Astrocyte (in vitro differentiated cells and primary cell): ENCODE measurements at regions not wholly inside any gene's neighbourhood (a gene's known extent, or its start where the extent isn't known, plus 50 kb on each side); places are given as distances from the start of the nearest gene placed in this dataset.

Experiments used
- DNase-seq: peaks from one replicate; pipeline ENCODE4 v3.0.0-alpha.2; 2010; ENCODE audit warnings: low read depth
- FAIRE-seq: peaks from 2 replicates; lab custom pipeline; 2011; peaks lifted over from hg19 to GRCh38; lab: Jason Lieb, UNC
- H2AFZ ChIP-seq: 2 replicates; pipeline ENCODE4 v1.6.0; 2012; ENCODE audit warnings: low read depth, low read length, inconsistent platforms
- H3K27ac ChIP-seq: 2 replicates; pipeline ENCODE4 v1.5.1; 2011; ENCODE audit warnings: low read depth, low read length, inconsistent platforms
- H3K27me3 ChIP-seq: 2 replicates; pipeline ENCODE4 v1.6.0; 2011; ENCODE audit warnings: low read length, inconsistent platforms; ENCODE audit not compliant: insufficient read depth
- H3K36me3 ChIP-seq: 2 replicates; pipeline ENCODE4 v1.5.1; 2011; ENCODE audit warnings: low read length, inconsistent platforms; ENCODE audit not compliant: insufficient read depth
- H3K4me1 ChIP-seq: 2 replicates; pipeline ENCODE4 v1.5.1; 2011; ENCODE audit warnings: low read length, inconsistent platforms; ENCODE audit not compliant: insufficient read depth
- H3K4me2 ChIP-seq: 2 replicates; pipeline ENCODE4 v1.6.0; 2012; ENCODE audit warnings: low read length, inconsistent platforms
- H3K4me3 ChIP-seq: 2 replicates; pipeline ENCODE4 v1.5.1; 2011; ENCODE audit warnings: low read depth, mild to moderate bottlenecking, low read length, inconsistent platforms; ENCODE audit not compliant: insufficient read depth
- H3K79me2 ChIP-seq: 2 replicates; pipeline ENCODE4 v1.6.0; 2012; ENCODE audit warnings: mild to moderate bottlenecking, low read length, inconsistent platforms; ENCODE audit not compliant: insufficient read depth
- H3K9ac ChIP-seq: 2 replicates; pipeline ENCODE4 v1.6.0; 2012; ENCODE audit warnings: mild to moderate bottlenecking, low read length, inconsistent platforms
- H3K9me3 ChIP-seq: 2 replicates; pipeline ENCODE4 v1.5.1; 2012; ENCODE audit warnings: low read depth, mild to moderate bottlenecking, low read length, inconsistent platforms; ENCODE audit not compliant: insufficient read depth
- H4K20me1 ChIP-seq: 2 replicates; pipeline ENCODE4 v1.6.0; 2012; ENCODE audit warnings: low read length, inconsistent platforms; ENCODE audit not compliant: insufficient read depth
- H3K27ac Mint-ChIP-seq: one replicate; pipeline ENCODE4 v1.8.0; 2021; ENCODE audit warnings: mild to moderate bottlenecking, mixed read lengths; ENCODE audit not compliant: unreplicated experiment
- H3K27me3 Mint-ChIP-seq: one replicate; pipeline ENCODE4 v1.8.0; 2021; ENCODE audit warnings: low read depth, mixed read lengths; ENCODE audit not compliant: unreplicated experiment
- H3K36me3 Mint-ChIP-seq: one replicate; pipeline ENCODE4 v1.8.0; 2021; ENCODE audit warnings: low read depth, mixed read lengths; ENCODE audit not compliant: unreplicated experiment
- H3K4me1 Mint-ChIP-seq: one replicate; pipeline ENCODE4 v1.8.0; 2021; ENCODE audit warnings: low read depth, mixed read lengths; ENCODE audit not compliant: unreplicated experiment
- H3K4me3 Mint-ChIP-seq: one replicate; pipeline ENCODE4 v1.8.0; 2021; ENCODE audit warnings: mild to moderate bottlenecking, moderate library complexity, mixed read lengths; ENCODE audit not compliant: unreplicated experiment
- H3K9me3 Mint-ChIP-seq: one replicate; pipeline ENCODE4 v1.8.0; 2021; ENCODE audit warnings: mild to moderate bottlenecking, mixed read lengths; ENCODE audit not compliant: unreplicated experiment
- CTCF ChIP-seq: IDR thresholded peaks from 2 replicates; pipeline ENCODE4 v1.5.1; 2011; ENCODE audit warnings: low read depth, mild to moderate bottlenecking, inconsistent platforms, low read length, moderate library complexity; ENCODE audit not compliant: insufficient read depth
- EZH2 ChIP-seq: IDR thresholded peaks from 2 replicates; pipeline ENCODE4 v1.6.1; 2012; ENCODE audit warnings: mild to moderate bottlenecking, low read length, inconsistent platforms; ENCODE audit not compliant: insufficient read depth

GRCh38 chr6:22709803-22710202 lies 140.4 kb downstream of the HDGFL1 start:
- Histone ChIP-seq H3K4me3 (no peak overlapping the region), H3K4me2 (no peak overlapping the region), H4K20me1 (no peaks in the 10 kb centered on the region), H3K27ac (no peak overlapping the region), H3K36me3 (no peaks in the 10 kb centered on the region), H3K79me2 (no peaks in the 10 kb centered on the region), H2AFZ (no peak overlapping the region), H3K9me3 (no peaks in the 10 kb centered on the region), H3K4me1 (no peaks in the 10 kb centered on the region), H3K9ac (no peak overlapping the region), H3K27me3 (no peaks in the 10 kb centered on the region)
- Mint-ChIP-seq H3K4me1 (no peaks in the 10 kb centered on the region), H3K27ac (peak overlapping the region; percentile 4), H3K9me3 (no peaks in the 10 kb centered on the region), H3K4me3 (no peak overlapping the region), H3K36me3 (no peaks in the 10 kb centered on the region), H3K27me3 (no peaks in the 10 kb centered on the region)
- no peak for FAIRE-seq
- DNase-seq, result no peak
- TF ChIP-seq EZH2 (no peak), CTCF (no peak)

- Histone ChIP-seq H3K27ac (no peak overlapping the region), H3K9ac (no peak overlapping the region), H3K27me3 (no peaks in the 10 kb centered on the region), H3K36me3 (no peaks in the 10 kb centered on the region), H3K79me2 (no peaks in the 10 kb centered on the region), H3K4me3 (no peak overlapping the region), H2AFZ (no peak overlapping the region), H3K9me3 (no peaks in the 10 kb centered on the region), H3K4me1 (no peaks in the 10 kb centered on the region), H4K20me1 (no peaks in the 10 kb centered on the region), H3K4me2 (no peak overlapping the region)
- no peaks in the 10 kb centered on the region for H3K27me3 Mint-ChIP-seq
- no peaks in the 10 kb centered on the region for H3K9me3 Mint-ChIP-seq
- H3K4me3 Mint-ChIP-seq, result no peak overlapping the region
- H3K27ac Mint-ChIP-seq, result no peak overlapping the region
- H3K36me3 Mint-ChIP-seq, result no peaks in the 10 kb centered on the region
- DNase-seq, result no peak
- H3K4me1 Mint-ChIP-seq, result peaks cover 8% of the 10 kb centered on the region
- TF ChIP-seq CTCF (no peak), EZH2 (no peak)
- no peak for FAIRE-seq
Measured at GRCh38 chr6:22716721-22717120, 147.4 kb downstream of the HDGFL1 start.

GRCh38 chr6:22717915-22718314 lies 148.5 kb downstream of the HDGFL1 start:
- no peak overlapping the region for H3K4me2 ChIP-seq
- FAIRE-seq, result no peak
- no peak for DNase-seq
- Mint-ChIP-seq H3K4me1 (peaks cover 8% of the 10 kb centered on the region), H3K27ac (no peak overlapping the region), H3K4me3 (no peak overlapping the region), H3K9me3 (peaks cover 5% of the 10 kb centered on the region), H3K27me3 (no peaks in the 10 kb centered on the region), H3K36me3 (no peaks in the 10 kb centered on the region)
- no peaks in the 10 kb centered on the region for H3K36me3 ChIP-seq
- H3K4me1 ChIP-seq, result no peaks in the 10 kb centered on the region
- no peak overlapping the region for H3K4me3 ChIP-seq
- no peak overlapping the region for H2AFZ ChIP-seq
- H3K79me2 ChIP-seq, result no peaks in the 10 kb centered on the region
- H4K20me1 ChIP-seq, result no peaks in the 10 kb centered on the region
- H3K9ac ChIP-seq, result no peak overlapping the region
- no peaks in the 10 kb centered on the region for H3K9me3 ChIP-seq
- H3K27ac ChIP-seq, result no peak overlapping the region
- no peaks in the 10 kb centered on the region for H3K27me3 ChIP-seq
- TF ChIP-seq CTCF (no peak), EZH2 (no peak)
